AML-193 (cell line): ENCODE measurements at regions not wholly inside any gene's neighbourhood (a gene's known extent, or its start where the extent isn't known, plus 50 kb on each side); places are given as distances from the start of the nearest gene placed in this dataset.

Experiments
- DNase-seq, 2 experiments: peaks; one replicate each; lab custom pipeline; 2025; lab: John Stamatoyannopoulos, UW

DNA sequence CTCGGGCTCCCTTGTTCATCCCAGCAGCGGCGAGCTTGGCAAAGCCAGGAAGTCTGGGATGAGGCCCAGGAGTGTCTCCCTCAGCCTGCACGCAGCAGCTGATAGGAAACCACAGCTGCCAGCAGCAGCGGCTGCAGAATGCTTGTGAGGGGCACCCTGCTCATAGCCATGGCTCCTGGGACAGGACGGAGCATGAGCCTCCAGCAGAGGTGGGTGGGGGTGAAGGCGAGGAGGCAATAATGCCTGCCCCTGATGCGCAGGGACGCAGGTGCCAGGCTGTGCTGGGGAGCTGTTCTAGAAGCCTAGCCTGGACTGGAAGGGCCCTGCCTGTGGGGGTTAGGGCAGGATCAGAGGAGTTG is 157.9 kb downstream of the CD83 start:
- no peak for DNase-seq

DNA sequence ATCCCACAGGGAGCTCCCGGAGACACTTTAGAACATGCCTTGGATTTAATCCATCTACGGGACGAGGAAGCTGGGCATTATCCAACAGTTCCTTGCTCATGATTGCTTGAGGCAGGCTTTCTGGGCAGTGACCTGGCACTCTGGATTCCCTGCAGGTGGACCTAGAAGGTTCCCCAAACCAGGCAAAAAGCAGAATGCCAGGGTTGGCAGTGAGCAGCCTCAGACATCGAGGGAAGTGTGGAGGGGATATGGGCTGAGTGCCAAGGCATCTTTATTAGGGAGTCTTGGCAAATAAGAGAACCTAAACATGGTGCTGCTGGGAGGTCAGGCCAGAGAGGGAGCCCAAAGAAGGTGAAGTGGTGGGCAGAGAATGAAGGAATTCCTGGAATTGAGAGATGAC is 158.5 kb downstream of the CD83 start:
- no peak for DNase-seq

DNA sequence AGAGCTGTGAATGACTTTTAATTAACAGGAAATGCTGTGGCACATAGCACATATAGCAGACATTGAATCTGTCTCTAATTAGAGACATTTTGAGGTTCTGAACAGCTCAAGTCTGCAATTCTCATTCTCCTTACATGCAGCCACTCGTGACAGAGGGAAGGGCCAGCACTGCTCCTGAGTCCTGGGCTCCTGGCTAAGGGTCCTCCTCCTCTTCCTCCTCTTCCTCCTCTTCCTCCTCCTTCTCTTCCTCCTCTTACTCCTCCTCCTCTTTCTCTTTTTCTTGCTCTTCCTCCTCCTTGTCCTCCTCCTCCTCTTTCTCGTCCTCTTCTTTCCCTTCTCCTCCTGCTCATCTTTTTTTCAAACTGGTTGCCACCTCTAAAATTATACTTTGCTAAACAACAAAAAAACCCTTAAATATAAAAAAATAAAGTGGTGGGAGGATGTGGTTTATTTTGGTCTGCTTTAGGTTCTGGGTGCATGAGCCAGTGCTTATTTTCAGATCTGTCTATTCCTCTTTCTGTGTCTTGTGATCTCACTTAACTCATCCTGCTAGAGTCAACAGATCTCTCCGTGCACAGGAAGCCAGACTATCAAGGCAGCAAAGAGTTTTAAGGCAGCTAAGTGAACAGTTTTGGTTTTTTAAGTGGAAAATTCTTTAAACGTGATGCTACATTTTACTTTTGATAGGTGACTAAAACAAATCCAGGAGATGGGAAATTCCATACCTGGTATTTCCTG is 159.3 kb downstream of the CD83 start:
- DNase-seq = peak; percentile 72 to 84

DNA sequence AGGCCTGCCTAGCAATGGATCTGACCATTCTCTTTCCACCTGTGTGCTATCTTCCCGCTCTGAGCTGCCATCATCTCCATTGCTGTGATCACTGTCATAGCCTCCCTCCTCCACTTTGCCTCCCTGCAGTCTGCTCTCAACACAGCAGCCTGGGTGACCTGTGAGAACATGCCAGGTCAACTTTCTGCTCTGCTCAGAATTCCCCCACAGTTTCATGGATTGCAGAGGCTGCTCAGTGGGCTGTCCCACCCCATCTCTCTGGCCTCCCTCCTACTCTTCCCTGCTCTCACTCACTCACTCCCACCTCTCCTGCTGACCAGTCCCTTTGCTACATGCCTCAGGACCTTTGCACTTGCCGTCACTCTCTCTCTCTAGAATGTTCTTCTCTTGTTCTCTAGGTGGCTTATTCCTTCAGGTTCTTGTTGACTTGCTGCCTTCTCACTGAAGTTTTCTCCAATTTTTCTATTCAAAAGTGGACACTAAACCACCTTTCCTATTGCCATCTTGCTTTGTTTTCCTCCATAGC is 159.9 kb downstream of the CD83 start:
- DNase-seq = no peak

DNA sequence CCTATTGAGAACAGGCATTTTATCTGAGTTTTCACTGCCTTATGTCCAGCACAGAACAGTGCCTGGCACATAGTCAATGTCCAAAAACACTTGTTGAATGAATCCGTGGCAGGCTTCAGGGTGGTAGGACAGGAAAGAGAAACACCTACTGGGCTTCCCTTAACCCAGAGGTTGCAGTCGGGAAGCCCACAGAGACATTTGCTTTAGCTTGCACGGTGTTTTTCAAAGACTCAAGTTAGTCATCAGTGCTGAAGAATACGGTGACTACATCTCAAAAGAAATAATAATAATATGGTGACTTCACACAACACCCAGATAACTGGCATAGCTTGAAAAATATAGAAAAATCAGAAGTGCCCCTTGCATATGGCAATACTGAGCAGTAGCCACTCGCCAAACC is 160.4 kb downstream of the CD83 start:
- no peak for DNase-seq

DNA sequence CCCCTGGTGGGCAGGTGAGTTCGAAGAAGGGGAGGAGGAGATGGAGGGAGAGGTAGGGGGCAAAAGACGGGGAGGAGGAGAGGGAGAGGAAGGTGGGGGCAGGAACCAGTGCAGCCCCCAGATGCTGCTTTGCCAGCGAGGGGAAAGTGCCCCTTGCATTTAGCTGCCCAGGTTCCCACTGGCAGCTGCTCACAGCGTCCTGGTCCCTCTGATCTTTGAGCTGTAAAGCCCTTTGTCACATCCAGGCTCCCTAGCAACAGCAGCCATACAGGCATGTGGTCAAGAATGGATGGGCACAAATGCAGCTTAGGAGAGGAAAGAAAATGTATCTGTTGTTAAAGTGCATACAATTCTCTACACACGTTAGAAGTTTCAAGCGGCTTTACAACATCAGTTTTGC is 160.9 kb downstream of the CD83 start:
- DNase-seq = no peak

DNA sequence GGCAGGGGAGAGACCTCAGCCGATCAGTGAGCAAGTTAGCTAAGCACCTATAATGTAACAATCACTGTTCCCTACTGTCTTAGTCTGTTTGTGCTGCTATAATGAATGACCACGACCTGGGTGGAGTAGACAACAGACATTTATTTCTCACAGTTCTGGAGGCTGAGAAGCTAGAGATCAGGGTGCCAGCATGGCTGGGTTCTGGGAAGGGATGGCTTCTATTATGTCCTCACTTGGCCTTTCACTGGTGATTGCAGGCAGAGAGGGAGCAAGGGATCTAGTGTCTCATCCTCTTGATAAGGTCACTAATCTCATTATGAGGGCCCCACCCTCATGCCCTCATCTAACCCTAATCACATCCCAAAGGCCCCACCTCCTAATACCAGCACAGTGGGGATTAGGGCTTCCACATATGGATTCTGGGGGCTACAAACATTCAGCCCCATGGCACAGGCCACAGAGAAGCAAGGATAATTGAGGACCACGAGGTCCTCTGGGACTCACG is 162.5 kb downstream of the CD83 start:
- DNase-seq = no peak

DNA sequence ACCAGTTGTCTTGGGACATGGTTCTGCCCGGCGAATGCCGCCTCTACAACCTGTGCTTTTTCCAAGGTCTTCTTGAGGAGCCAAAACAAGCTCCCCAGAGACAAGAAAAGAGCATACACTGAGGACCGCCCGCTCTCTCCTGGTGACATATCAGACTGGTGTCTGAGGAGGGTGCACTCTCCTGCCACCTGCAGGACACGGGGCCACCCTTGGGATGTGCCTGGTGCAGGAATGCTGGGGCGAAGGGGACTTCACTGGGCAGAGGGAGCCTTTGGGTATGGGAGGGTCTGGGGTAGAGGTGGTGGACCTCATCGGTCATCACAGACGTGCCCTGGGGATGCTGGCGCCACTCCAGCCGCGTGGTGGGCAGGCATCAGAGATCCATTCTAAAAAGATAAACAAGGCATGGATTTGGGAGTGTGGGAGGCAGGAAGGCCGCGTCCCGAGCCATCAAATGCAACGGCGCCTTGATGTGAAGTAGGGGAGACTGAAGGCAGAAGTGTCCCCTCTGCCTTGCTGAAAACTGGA is 163.3 kb downstream of the CD83 start:
- no peak for DNase-seq

DNA sequence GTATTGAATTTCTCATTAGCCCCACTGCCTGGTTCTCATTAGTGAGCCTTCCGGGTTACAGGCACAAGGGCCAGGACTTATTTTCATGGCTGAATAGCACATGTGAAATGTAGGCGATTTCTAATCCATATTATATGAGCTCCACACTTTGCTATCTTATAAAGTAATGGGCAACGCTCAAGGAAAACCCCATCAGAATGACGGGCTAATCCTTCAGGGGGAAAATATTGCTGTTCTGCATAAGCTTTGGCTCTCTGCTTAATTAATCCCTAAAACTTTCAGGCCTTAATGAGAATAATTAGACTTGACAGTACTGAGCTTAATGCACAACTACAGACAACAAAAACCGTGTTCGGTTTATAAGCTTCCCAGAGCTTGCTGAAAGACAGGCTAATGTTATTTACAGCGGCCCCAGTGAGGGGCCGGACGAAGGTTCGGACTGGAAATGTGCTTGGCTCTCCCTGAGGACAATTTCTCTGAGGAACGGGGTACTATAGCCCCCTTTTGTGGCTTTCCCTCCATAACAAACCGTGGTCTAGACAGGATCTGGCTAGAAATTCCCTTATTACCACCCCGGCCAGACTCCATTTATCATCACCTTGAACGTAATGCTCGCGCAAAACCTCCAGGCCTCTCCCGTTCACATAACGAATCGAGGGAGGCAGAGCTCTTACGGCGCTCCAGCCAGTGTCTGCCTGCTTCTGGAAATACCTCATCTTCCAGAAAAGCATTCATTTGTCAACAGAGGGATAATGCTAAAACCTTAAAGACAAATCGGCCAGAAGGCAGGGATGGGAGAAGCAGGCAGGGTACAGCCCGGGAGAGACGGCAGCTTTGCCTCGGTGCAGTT is 164.5 kb downstream of the CD83 start:
- no peak for DNase-seq

DNA sequence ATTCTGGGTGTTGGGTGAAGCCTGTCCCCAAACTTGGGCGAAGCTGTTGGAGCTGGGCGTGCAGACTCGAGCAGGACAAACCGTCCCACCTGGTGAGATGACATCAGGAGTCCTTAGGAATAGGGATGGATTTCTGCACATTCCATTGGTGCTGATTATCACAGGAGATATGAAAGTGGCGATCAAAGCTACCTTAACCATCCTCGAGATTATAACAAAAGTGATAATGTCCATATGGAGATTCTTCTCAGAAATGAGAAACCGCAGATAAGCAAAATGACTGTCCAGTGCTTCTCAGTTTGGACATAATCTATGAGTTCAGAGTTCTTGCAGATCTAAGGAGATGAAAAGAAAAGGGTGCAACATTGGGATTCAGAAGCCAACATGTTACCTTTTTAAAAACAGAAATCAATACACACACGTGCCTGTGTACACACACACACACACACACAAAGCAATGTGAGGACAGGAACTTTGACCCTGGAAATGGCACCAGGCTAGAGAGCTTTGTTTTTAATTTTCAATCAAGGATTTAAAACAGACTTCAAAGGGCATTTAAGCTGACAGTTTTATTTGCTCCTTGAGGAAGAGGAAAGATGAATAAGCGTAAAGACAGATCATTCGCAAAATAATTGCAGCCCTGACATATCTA is 165.4 kb downstream of the CD83 start:
- no peak for DNase-seq

DNA sequence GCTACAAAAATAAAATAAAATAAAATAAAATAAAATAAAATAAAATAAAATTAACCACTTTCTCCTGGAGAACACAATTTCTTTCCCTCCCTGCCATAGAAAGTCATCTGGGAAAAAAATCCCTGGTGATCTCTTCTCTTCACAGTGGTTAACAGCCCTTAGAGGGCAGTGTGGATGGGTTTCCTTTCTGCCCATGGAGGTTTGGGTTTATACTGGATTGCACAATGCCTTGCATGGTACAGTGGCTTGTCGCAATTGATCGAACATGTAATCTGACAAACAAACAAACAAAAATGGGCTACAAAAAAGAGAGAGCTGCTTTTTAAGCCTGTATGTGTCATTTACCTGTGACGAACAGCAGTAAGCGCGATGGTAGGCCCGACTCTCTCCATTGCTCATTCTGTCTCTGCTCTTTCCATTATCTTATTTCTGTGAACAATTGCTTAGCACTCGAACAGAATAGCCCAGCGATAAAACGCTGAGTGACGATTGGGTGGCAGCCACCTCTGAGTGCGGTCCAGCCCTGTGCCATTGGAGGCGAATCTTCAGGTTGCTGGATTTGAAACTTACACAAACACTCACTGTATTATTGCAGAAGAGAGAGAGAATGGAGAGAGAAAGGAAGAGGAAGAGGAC is 166.1 kb downstream of the CD83 start:
- DNase-seq = peak; percentile 28 to 39

DNA sequence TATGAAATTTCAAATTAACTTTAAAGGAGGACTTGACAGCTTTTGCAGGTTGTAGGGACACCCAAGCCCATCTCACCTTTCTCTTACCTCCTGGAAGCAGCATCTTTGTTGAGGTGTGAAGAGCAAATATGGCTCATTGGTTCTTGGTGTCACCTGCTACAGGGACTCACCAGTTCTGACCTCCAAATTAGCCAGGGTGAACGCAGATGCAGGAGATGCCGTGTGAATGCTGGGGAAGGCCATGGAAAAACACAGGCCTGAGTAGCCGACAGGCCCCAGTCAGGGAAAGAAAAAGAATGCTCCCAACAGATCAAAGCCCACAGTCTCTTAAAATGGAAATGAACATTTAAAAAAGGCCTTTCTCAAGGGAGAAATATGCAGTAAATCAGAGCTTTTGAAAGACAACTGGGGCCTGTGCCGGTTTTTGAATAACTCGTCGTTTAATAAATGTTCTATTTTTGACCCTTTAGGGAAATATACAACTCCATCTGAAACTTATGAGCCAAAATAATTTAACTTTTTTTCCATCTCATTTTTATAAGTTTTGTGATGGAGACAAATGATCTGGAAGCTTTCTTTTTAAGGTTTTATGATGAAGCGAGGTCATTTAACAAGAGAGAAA is 167.5 kb downstream of the CD83 start:
- no peak for DNase-seq

DNA sequence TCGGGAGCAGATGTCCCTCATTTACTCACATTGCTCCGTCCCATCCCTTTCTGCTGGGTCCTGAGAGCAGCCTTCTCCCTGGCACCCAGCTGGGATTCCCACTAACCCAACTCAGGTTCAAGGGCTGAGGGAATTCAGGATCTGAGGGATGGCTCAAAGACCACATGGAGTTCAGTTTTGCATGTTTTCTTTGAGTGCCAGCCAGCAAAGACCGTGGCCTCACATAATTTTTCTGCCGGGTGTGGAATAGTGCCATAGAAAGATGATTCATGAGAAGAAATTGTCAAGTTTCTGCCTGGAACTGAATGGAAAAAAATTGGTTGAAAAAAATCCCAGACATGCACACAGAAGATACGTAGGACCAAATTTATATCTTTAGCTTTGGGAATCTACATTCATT is 168.6 kb downstream of the CD83 start:
- DNase-seq = no peak

DNA sequence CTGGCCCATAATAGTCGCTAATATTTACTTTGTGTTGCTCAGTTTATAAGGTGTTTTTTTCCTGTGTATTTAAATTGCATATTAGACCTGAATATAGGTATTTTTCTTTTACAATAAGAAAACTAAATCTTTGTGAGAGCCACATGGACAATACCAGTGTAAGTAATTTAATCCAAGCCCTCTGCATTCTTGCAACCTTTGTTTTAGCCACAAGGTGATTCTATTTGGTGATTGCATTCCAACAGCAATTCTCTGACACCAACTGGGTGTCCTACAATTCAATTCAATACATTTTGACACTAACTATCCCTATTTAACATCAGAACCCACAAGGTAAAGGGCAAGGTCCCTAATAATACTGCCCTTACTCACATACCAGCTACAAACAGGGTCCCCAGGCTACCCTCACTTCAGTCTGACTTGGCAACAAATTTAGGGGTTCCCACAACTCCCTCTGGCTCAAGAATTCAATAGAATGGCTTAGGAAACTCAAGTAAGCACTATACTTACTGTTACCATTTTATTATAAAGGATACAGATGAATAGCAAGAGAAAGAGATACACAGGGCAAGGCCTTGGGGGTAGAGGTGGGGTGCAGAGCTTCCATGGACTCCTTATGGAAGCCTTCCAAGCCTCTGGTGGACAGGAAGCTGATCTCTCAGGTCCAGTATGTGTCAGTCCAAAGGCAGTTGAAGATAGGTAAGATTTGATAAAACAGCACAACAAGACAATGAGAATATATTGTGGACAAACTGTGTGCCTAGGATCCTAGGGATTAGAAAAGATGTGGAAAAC is 169.3 kb downstream of the CD83 start:
- DNase-seq = no peak

DNA sequence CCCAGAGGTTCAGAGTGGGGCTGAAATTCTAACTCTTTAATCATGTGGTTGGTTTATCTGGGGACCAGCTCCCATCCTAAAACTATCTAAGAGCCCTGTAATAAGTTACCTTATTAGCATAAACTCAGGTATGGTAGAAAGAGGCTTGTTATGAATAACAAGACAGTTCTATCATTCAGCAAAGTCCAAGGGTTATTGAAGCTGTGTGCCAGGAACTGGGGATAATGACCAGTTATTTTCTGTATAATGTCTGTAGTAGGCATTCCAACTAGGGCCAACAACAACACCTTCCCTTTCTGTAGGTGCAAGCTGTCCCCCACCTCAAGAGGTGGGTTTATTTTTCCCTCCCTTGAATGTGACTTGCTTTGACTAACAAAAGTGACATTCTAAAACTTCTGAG is 170.1 kb downstream of the CD83 start:
- DNase-seq = no peak

DNA sequence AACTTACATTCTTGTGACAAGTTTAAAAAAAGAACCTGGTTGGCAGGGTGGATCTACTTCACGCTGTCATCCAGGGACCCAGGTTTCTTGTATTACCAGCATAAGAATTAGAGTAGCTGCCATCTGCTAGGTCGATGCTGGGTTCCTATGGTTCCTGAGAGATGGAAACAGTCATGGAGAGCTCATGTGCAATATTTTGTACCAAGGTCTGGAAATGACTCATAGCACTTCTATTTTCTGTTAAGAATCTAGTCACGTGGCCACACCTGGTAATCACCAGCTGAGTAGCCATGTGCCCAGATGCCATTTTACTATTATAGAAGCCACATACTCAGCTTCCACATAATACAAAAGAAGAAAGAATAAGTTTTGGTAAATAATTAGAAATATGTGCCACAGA is 171.3 kb downstream of the CD83 start:
- DNase-seq = no peak

DNA sequence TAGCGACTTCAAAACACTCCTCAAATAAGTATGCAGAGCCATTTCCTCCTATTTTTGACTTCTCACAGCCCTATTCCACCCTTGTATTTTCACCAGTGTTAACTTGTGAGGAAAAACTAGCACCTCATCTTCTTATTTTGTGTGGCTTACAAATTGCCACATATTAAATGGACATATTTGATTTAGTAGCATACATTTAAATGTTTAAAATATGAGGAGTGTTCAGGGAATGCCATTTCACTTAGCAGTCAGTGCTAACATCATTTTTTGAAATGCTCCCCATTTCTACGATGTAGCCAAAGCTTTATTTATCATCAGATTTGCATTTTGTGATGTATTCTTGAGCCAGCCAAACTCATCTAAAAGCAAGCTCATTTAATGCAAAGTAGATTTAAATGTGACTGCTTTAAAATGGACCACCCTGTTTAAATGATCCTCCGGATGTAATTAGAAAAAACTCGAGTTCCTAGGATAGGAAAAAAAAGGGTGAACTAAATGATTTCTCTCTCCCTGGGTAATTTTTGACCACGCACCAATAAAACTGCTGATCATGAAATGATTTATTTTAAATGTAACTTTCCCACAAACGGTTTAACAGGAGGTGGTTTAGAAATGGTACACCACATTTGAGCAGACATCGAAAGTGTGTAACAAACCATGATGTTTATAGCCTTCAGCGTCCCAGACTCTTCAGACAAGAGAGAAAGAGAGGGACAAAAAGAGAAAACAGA is 172.6 kb downstream of the CD83 start:
- no peak for DNase-seq

DNA sequence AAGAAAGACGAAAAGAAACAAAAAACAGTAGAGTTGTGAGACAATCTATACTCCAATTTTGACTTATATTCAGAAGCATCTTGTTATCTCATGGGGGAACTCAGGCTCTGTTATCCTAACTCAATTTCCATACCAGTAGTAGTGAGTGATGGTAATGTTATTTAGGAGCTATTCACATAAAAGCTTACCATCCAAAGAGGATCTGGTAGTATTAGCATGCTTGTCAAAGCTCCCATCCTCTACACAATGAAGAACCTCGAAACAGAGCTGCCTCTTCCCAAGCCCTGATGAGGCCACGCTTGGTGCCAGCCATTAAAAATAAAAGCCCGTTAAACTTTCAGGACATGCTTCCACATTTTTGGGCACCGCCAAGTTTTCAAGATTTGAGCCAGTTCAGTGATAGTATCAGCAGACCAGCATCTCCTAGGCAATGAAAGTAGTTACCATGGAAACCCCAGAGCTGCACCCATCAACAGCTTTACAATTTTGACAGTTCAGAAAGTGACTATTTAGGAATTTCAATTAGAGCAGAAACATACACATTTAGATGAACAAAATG is 173.3 kb downstream of the CD83 start:
- DNase-seq = no peak

DNA sequence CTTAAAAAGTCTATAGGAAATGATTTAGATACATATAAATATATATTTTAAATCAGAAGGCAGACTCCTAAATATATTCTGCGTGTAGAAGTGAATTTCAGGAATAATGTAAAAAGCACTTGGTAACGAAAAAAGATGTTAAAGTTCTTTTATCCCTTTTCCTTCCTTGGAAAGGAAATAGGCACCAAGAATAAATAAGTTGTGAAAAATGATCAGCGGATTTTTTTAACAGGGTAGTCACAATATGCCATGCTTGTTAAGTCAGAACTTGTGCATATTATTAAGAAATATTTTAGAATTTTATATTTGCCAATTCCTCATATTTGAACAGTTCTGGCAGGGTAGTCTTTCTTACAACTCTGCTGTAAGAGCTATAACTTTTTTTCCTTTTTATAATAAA is 173.8 kb downstream of the CD83 start:
- DNase-seq = no peak

DNA sequence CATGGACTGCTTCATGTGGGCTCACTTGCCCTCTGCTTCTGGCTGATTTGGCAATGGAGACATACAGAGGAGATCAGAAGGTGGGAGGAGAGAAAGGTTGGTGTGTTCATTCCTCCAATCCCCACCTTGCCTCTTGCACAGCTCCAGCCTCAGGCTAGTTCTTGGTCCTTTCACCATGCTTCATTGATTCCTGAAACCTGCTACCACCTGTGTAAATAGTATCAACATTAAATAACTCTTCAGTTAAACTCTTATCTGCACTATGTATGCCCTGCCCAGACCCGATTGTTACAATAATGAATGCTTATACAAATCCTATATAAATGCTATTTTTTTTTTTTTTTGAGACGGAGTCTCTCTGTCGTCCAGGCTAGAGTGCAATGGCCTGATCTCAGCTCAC is 174.5 kb downstream of the CD83 start:
- DNase-seq = no peak
